Stimulated activated CD8-positive, alpha-beta memory T cell treated with anti-CD3 and anti-CD28 coated beads, Interleukin-4, amount 100 ng/mL, for 48 hours (primary cell): ENCODE measurements at regions not wholly inside any gene's neighbourhood (a gene's known extent, or its start where the extent isn't known, plus 50 kb on each side); places are given as distances from the start of the nearest gene placed in this dataset.
A peak's percentile ranks its signal among the peaks of the same experiment; 100 is the strongest.
"Not testable (repeated sequence)": the region's sequence is repeated elsewhere in the genome, so short reads cannot be mapped to it uniquely, and the experiment has no call there.

Experiments
- DNase-seq: peaks from one replicate; pipeline ENCODE4 v3.0.0-alpha.2; 2020

DNA sequence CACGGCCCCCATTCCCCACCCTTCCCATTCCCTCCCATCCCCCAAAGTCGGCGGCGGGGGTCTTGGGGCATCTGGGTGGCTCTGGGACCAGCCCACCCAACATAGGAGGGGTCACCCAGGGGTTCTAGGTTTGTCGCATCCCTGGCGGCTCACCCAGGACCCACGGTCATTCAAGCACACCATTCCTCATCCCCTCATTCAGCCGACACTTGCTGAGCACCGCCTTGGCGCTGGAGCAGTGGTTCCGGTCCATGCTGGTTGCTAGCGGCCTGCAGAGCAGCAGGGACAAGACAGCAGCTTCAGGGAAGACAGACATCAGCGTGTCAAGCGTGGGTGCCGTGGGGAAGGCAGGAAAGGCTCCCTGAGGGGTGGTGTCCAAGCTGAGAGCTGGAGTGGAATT, 50.5 kb upstream of the OTOS start:
- no peak for DNase-seq

- no peak for DNase-seq
These were observed 52.2 kb upstream of the OTOS start for GRCh38 chr2:240192661-240193060.

GRCh38 chr2:240194341-240194762, 53.9 kb upstream of the OTOS start:
- DNase-seq = not testable (repeated sequence)

DNA sequence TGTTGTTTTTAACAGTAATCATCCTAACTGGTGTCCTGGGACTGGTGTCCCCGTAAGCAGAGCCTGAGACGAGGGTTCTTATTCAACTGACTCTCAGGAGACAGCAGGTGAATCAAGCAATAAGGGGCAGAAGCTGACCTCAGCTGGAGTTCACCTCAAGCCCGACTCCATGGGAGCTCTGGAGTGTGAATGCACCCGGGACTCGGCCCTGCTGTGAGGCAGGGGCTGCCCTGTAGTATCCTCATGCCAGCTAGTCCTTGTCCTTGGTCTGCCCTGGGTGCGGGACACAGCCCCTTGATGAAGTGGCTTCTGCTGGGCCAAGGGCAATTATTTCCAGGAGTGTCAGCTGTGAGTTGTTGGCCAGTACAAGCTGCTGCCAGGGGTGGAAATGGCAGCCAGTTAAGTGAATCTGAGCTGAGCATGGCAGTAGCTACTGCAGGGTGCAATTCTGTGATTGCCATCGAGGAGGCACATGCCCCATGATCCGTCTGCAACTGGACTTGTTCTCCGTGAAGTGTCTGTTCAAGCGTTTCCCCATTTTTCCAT, 54.9 kb upstream of the OTOS start:
- DNase-seq = no peak

GRCh38 chr2:240196716-240197461, 56.4 kb upstream of the OTOS start:
- DNase-seq = no peak

GRCh38 chr2:240197462-240198139, 57.1 kb upstream of the OTOS start:
- DNase-seq = no peak

GRCh38 chr2:240198226-240198625, 57.8 kb upstream of the OTOS start:
- no peak for DNase-seq

DNA sequence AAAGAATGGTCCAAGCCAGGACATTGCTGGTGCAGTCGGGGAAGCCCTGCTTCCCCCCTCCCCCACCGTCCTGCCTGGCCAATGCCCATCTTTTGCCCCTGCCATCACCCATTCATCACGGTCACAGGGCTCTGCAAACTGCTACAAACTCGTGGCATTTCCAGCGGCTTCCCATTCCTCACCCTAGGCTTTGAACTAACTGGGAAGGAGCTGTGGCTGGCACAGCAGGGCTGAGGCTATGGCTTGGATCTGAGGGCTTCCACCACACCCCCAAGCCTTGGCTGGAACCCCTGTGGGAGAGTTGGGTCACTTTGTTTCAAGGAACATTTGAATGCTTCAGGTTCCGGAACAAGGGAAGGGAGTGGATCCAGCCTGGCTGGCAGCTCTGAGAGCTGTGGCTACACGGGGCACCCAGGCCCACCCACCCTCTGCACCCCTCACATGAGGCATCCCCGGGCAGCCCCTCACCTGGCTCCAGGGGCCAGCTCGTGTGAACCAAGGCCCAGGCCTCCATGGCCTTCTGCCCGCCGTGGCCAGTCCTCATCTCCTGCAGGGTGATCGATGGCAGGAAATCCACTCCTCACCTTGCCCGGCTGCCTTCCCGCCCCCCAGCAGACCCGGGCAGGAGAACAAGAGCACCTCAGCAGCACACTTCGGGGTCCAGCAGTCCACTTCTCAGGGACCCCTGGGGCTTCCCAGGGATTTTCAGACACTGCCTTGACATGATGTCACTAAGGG, 58.8 kb upstream of the OTOS start:
- DNase-seq = no peak

GRCh38 chr2:240200230-240201051, 60.0 kb upstream of the OTOS start:
- no peak for DNase-seq

DNA sequence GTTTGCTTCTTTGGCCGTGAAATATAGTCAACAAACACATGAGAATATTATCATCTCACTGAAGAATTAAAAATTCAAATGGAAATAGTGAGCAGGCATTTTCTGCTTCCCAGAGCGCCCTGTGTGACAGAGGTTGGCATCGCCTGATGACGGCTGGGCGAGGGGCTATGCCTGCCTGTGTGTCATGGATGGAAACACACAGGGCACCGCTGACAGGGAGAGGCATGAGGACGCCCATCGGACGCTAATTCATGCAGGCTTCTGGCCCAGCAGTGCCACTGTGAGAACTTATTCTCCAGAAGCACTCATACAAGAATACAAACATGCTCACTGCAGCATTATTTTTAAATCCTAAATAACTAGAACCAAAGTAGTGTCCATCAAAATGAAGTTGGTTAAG, 61.4 kb upstream of the OTOS start:
- no peak for DNase-seq

DNA sequence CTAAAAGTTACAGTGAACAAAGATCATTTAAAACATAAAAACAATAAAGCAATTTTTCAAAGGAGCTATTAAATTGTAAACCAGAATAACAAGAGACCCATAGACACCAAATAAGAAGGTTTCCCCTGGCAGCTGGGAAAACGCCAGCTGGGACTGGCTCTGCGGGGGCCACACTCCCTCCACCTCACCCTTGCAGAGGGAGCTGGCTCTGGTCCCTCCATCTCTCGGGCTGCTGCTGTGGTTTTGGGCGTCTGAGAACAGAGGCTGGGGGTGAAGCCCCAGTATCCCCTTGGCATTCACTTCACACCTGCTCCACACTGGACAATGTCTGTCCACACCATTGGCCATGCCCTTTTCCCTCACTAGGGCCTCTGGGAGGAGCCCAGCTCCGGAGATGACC, 62.1 kb upstream of the OTOS start:
- no peak for DNase-seq

GRCh38 chr2:240203031-240203787, 62.8 kb upstream of the OTOS start:
- DNase-seq = no peak

DNA sequence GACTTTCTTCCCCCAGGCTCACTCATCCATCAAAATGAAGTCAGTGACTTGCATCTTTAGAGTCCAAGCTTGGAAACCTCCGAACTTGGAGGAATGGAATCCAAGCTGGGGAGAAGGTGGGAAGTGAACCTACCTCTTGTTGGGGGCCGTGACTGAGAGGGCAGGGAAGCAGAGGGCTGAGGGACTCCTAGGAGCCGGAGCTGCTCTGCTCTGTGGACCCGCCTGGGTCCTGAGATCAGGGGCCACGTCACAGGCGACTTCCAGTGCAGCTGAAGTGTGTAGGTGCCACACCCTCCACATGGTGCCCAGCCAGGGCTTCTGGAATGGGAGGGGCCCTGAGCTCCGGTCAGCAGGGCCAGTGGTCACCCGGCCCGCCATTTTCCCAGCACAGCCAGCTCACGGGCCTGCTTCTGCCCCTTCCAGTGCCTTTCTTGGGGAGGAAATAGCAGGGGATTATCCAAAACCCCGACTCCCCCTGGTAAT, 63.4 kb upstream of the OTOS start:
- no peak for DNase-seq

DNA sequence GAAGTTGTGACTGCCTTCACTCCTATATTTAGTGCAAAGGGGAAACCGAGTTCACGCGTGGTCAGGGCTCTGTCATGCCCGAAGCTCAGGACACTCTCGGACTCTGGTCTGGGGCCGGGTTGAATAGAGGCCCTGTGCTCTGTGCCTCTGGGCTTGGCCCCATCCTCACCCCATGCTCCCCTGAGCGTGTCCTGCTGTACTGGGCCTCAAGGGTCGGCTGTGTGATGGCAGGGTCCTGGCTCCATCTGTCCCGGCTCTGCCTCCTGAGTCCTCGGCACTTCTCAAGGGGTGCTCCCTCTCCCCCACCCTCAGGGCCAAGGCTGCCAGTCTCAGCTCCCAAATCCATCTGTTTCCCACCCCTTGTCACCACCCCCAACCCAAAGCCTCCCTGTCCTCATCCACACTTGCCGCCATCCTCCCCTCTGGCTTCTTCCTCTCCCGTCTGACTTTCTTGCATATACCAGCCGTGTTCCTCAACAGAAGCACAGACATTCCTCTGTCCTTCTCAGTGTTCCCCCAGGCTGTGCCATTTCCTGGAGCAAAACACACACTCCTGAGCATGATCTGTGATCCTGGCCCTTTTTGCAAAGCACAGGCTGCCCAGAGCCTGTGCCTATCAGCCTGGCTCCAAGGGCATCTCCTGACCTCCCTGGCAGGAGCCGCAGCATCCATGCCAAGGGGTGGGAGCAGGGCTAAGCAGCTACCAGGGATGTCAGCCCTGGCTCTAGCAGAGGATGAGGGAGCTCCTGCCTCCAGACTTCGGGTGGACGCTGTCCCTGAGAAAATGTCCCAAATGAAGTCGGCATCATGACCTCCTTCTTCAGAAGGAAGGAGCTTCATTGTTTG, 64.2 kb upstream of the OTOS start:
- no peak for DNase-seq

DNA sequence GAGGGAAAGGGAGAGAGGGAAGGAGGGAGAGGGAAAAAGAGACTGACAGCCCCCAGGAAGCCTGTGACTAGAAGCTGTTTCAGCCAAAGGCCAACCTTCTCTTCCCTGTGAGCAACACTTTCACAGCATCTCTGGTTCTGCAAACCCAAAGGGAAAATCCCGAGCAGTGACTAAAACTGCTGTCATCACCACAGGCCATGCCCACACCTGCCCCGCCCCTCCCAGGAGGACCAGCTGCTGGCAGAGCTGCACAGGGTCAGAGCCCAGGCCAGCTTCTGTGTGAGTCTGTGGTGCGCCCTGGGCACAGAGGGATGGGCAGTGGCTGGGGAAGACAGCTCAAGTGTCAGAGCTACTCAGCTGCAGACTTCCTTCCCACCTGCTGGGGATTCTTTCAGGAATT, 64.9 kb upstream of the OTOS start:
- peak; percentile 83 for DNase-seq

DNA sequence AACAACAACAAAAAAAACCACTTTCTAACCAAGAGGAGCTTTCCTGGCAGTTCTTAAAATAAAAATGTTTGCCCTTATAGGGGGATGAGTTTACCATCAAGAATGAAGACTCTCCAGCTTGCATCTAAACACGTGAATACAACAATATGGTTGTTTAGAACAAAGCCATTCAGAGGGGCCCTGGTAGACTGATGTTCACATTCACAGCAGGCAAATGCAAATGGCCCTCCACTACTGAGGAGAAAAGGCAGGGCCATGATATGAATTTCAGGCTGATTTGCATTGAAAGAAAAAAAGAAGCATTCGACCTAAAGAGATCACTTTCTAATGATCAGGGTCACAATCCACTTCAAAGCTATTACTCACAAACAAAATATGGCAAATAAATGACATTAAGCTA, 65.3 kb upstream of the OTOS start:
- no peak for DNase-seq

DNA sequence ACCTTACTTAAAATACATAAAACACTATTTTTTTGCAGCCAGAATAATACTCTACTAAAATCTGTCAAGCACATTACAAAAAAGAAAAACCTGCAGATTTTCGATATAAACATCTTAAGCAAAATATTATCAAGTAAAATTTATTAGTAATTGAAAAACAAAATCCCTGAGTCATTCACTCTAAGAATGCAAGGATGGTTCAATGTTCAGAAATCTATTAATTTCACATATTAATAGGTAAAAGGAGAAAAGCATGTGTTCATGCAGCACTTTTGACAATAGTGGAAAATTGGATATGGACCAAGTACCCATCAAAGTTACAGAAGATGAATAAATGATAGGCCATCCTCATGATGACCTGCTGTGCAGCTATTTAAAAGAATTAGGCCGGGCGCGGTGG, 66.2 kb upstream of the OTOS start:
- no peak for DNase-seq

DNA sequence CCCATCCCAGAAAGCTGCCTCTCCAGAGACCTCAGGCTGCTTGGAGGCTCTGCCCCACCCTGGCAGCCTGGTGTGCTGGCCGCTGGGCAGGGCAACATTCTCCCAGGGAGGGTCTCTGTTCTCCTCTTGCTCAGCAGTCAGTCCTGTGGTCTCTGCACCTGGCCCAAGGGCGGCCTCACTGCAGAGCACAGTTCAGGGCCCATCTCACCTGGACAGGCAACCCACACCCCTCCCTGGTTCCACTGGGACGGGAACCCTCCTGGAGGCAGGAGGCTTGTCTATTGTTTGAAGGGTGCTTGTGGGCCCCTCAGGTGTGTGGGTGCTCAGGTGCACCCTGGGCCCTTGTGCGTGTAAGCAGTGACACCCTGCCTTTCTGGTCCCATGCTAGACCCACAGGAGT, 67.2 kb upstream of the OTOS start:
- no peak for DNase-seq

- DNase-seq = no peak
These were observed 67.6 kb upstream of the OTOS start for GRCh38 chr2:240208096-240208495.

- DNase-seq = no peak
These were observed 68.3 kb upstream of the OTOS start for GRCh38 chr2:240208631-240209211.

DNA sequence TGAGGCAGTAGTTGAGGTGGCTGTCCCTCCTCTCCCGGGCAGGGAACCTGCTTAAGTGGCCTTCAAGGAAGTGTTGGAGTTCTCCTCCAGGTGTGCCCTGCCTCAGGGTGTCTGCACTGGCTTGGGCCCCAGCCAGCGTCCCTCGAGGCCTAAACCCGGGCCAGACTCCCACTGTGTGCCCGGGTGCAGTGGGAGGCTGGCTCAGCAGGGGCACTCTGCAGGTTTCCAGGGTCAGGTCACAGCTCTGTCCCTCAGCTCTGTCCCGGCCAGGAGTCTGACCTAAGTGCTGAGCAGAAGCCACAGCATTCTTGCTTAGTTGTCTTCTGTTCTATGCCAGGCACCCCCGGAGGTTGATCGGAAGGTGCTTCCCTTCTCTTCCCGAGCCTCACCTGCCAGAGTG, 69.0 kb upstream of the OTOS start:
- no peak for DNase-seq
